ENCODE measurements at regions not wholly inside any gene's neighbourhood (a gene's known extent, or its start where the extent isn't known, plus 50 kb on each side); places are given as distances from the start of the nearest gene placed in this dataset.
"Not testable (repeated sequence)": the region's sequence is repeated elsewhere in the genome, so short reads cannot be mapped to it uniquely, and the experiment has no call there.

GRCh38 chr9:87781331-87781730, 55.4 kb downstream of the CTSL start:
- no peak overlapping the region for H3K27ac Mint-ChIP-seq
- no peaks in the 10 kb centered on the region for H3K4me1 Mint-ChIP-seq (ENCODE audit: low read depth)
- POLR2A ChIA-PET: no interaction called here
- H3K9me3 Mint-ChIP-seq: peaks cover 7% of the 10 kb centered on the region
- intact Hi-C loops (cut with micrococcal nuclease): no loop called here
- no peak for DNase-seq
- CTCF ChIA-PET: no interaction called here
- no peaks in the 10 kb centered on the region for H3K27me3 Mint-ChIP-seq
- no peaks in the 10 kb centered on the region for H3K36me3 Mint-ChIP-seq
- no peak overlapping the region for H3K4me3 Mint-ChIP-seq

- DNase-seq: no peak
- ChIA-PET POLR2A (no interaction called here), CTCF (interaction anchor here (1.2 kb wide), 1 partner anchor 352 kb away, joined by 3 read pairs; no protein-coding TSS in a partner anchor)
- peaks cover 10% of the 10 kb centered on the region for H3K4me1 Mint-ChIP-seq (ENCODE audit: low read depth)
- intact Hi-C loops (cut with micrococcal nuclease): no loop called here
- H3K27ac Mint-ChIP-seq: no peak overlapping the region
- no peak overlapping the region for H3K4me3 Mint-ChIP-seq
- H3K36me3 Mint-ChIP-seq: no peaks in the 10 kb centered on the region
- no peaks in the 10 kb centered on the region for H3K27me3 Mint-ChIP-seq
- peaks cover 7% of the 10 kb centered on the region for H3K9me3 Mint-ChIP-seq
These were observed 57.3 kb downstream of the CTSL start for GRCh38 chr9:87783180-87783579.

GRCh38 chr9:87785315-87785970, 59.5 kb downstream of the CTSL start:
- H3K27ac Mint-ChIP-seq; POLR2A ChIA-PET; intact Hi-C loops (cut with micrococcal nuclease); CTCF ChIA-PET; DNase-seq; H3K27me3 Mint-ChIP-seq; H3K4me3 Mint-ChIP-seq; H3K9me3 Mint-ChIP-seq; H3K36me3 Mint-ChIP-seq: not testable (repeated sequence)
- H3K4me1 Mint-ChIP-seq (ENCODE audit: low read depth): peaks cover 10% of the 10 kb centered on the region

GRCh38 chr9:87786423-87786822, 60.5 kb downstream of the CTSL start:
- Mint-ChIP-seq H3K9me3 (no peaks in the 10 kb centered on the region), H3K4me1 (ENCODE audit: low read depth) (peaks cover 10% of the 10 kb centered on the region), H3K4me3 (no peak overlapping the region), H3K27me3 (no peaks in the 10 kb centered on the region), H3K36me3 (no peaks in the 10 kb centered on the region), H3K27ac (no peak overlapping the region)
- intact Hi-C loops (cut with micrococcal nuclease): no loop called here
- peak; percentile 28 for DNase-seq
- POLR2A ChIA-PET: no interaction called here
- CTCF ChIA-PET: no interaction called here

DNA sequence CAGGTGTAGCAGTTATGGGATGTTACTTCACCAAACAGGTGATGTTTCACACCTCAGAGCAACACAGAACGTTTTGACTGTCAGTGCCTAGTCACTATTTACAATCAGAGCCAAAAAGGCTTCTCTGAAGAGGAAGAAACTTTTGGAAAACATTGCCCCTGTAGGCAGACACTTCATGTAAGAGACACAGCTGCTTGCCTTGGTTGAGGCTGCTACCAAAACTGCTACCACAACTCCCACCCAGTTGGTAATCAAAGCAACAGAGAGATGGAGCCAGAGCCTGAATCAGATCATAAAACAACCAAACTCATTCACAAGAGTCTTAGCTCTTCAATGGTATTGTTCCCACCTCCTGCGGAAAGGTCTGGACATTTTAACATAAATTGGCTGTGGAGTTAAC, 61.0 kb downstream of the CTSL start:
- POLR2A ChIA-PET: no interaction called here
- H3K9me3 Mint-ChIP-seq: no peaks in the 10 kb centered on the region
- CTCF ChIA-PET: no interaction called here
- no peak overlapping the region for H3K27ac Mint-ChIP-seq
- no peak for DNase-seq
- no peak overlapping the region for H3K4me3 Mint-ChIP-seq
- no peaks in the 10 kb centered on the region for H3K36me3 Mint-ChIP-seq
- intact Hi-C loops (cut with micrococcal nuclease): no loop called here
- peaks cover 12% of the 10 kb centered on the region for H3K4me1 Mint-ChIP-seq (ENCODE audit: low read depth)
- H3K27me3 Mint-ChIP-seq: no peaks in the 10 kb centered on the region

DNA sequence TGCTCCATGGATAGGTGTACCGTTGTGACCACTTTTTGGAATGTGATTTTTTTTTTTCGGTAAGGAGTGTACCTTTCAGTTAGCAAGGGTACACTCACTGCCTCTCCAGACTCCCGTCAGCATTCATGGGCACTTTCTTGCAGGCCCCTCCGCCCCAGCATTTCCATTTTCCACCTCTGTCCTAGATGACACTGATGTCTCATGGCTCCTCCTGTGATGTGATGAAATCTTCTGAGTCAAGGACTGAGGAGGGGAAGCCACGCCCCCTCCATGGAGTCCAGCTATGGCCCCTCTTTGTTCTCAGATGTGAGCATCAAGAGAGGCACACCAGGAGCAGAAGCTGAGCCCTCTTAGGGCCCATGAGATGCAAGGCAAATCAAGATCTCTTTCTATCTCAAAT, 61.8 kb downstream of the CTSL start:
- Mint-ChIP-seq H3K36me3 (no peaks in the 10 kb centered on the region), H3K9me3 (no peaks in the 10 kb centered on the region), H3K4me3 (no peak overlapping the region), H3K27ac (no peak overlapping the region), H3K4me1 (ENCODE audit: low read depth) (peaks cover 18% of the 10 kb centered on the region), H3K27me3 (no peaks in the 10 kb centered on the region)
- ChIA-PET CTCF (no interaction called here), POLR2A (no interaction called here)
- intact Hi-C loops (cut with micrococcal nuclease): no loop called here
- DNase-seq: no peak

- ChIA-PET POLR2A (interaction anchor here (1.2 kb wide), 2 partner anchors 19 to 67 kb away, joined by 4 to 5 read pairs; partner anchors contain the start of gene CTSL), CTCF (interaction anchor here (0.8 to 1.7 kb wide), 5 partner anchors 19 to 419 kb away, joined by 3 to 8 read pairs (median 4); partner anchors contain the start of gene CTSL)
- Mint-ChIP-seq H3K4me1 (ENCODE audit: low read depth) (peaks cover 46% of the 10 kb centered on the region), H3K4me3 (peak overlapping the region; percentile 4), H3K27ac (peak overlapping the region; percentile 75), H3K9me3 (no peaks in the 10 kb centered on the region), H3K36me3 (no peaks in the 10 kb centered on the region), H3K27me3 (no peaks in the 10 kb centered on the region)
- intact Hi-C loops (cut with micrococcal nuclease): loop anchor here (1.0 to 10.0 kb wide), 4 partner anchors 19 to 1438 kb away; partner anchors contain the start of gene TUT7
- DNase-seq: peak; percentile 83
These were observed 66.9 kb downstream of the CTSL start for GRCh38 chr9:87792831-87793288.

DNA sequence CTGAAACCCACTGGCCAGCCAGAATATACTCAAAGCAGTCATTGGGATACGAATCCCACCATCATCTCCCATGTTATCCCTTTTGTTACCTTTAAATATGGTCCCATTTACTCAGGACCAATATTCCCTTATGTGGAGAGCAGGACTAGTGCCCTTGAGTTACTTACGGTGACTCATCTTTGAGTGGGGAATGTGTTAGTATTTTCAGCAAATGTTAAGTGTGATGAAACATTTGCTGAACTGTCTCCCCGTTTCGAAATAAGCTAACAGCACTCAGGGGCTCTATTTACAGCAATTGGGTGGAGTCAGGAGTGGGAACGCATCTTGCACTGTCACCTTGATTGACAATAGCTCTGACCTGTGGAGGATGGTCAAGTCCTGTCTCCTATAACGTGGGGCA, 67.4 kb downstream of the CTSL start:
- H3K27ac Mint-ChIP-seq: peak overlapping the region; percentile 75
- POLR2A ChIA-PET: interaction anchor here (1.2 kb wide), 2 partner anchors 19 to 67 kb away, joined by 4 to 5 read pairs; partner anchors contain the start of gene CTSL
- H3K9me3 Mint-ChIP-seq: no peaks in the 10 kb centered on the region
- DNase-seq: no peak
- peaks cover 49% of the 10 kb centered on the region for H3K4me1 Mint-ChIP-seq (ENCODE audit: low read depth)
- H3K4me3 Mint-ChIP-seq: peak overlapping the region; percentile 4
- no peaks in the 10 kb centered on the region for H3K27me3 Mint-ChIP-seq
- intact Hi-C loops (cut with micrococcal nuclease): loop anchor here (1.0 to 10.0 kb wide), 3 partner anchors 19 to 1438 kb away; partner anchors contain the start of gene TUT7
- H3K36me3 Mint-ChIP-seq: no peaks in the 10 kb centered on the region
- CTCF ChIA-PET: interaction anchor here (0.8 to 1.7 kb wide), 5 partner anchors 19 to 419 kb away, joined by 3 to 8 read pairs (median 4); partner anchors contain the start of gene CTSL

DNA sequence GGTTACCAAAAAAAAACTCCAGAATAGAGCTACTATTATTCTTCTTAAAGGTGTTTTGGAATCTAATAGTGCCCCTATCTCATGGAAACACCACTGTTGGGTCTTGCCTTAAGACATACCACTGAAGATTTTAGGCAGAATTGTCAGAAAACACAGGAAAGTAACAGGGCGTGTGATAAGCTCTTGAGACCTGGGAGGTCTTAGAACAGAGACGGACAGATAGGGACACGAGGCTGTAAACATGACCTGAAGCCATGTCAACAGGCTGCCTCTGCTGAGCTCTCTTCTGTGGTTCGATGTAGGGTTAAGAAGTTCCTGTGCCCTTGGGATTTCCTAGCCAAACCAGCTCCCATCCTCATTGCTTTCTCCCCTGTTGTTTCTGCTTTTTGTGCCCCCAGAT, 69.3 kb downstream of the CTSL start:
- Mint-ChIP-seq H3K4me3 (no peak overlapping the region), H3K36me3 (no peaks in the 10 kb centered on the region), H3K27me3 (no peaks in the 10 kb centered on the region), H3K27ac (no peak overlapping the region), H3K4me1 (ENCODE audit: low read depth) (peaks cover 50% of the 10 kb centered on the region), H3K9me3 (no peaks in the 10 kb centered on the region)
- CTCF ChIA-PET: interaction anchor here (1.7 kb wide), 1 partner anchor 17 kb away, joined by 7 read pairs; no protein-coding TSS in a partner anchor
- no peak for DNase-seq
- POLR2A ChIA-PET: no interaction called here
- intact Hi-C loops (cut with micrococcal nuclease): loop anchor here (10.0 kb wide), 1 partner anchor 1440 kb away; the partner anchor contains the start of gene TUT7

DNA sequence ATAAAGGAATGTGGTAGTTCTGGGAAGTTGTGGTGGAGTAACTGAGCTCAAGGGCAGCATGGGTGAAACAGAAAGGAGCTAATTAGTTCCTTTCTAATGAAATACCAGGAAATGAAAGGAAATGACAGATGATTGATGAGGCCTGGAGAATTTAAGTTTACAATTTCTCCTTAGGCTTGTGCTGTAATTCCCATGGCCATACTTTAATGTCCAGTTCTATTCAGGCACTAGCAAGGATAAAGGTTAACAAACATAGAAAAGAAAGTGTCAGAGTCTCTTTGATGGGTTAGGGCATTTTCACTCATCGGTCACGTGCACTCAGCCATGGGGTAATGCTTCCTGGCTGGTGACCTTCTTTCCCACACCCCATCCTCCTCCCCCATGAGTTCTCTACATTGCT, 70.3 kb downstream of the CTSL start:
- Mint-ChIP-seq H3K27me3 (no peaks in the 10 kb centered on the region), H3K4me3 (no peak overlapping the region), H3K4me1 (ENCODE audit: low read depth) (peaks cover 50% of the 10 kb centered on the region), H3K27ac (no peak overlapping the region), H3K36me3 (no peaks in the 10 kb centered on the region), H3K9me3 (no peaks in the 10 kb centered on the region)
- ChIA-PET CTCF (interaction anchor here (1.7 kb wide), 1 partner anchor 16 kb away, joined by 7 read pairs; no protein-coding TSS in a partner anchor), POLR2A (no interaction called here)
- intact Hi-C loops (cut with micrococcal nuclease): loop anchor here (10.0 kb wide), 1 partner anchor 1441 kb away; the partner anchor contains the start of gene TUT7
- DNase-seq: no peak

- Mint-ChIP-seq H3K27me3 (no peaks in the 10 kb centered on the region), H3K9me3 (no peaks in the 10 kb centered on the region), H3K36me3 (no peaks in the 10 kb centered on the region), H3K4me3 (no peak overlapping the region), H3K4me1 (ENCODE audit: low read depth) (peaks cover 36% of the 10 kb centered on the region), H3K27ac (no peak overlapping the region)
- peak; percentile 32 for DNase-seq
- ChIA-PET POLR2A (no interaction called here), CTCF (no interaction called here)
- intact Hi-C loops (cut with micrococcal nuclease): loop anchor here (10.0 kb wide), 1 partner anchor 1444 kb away; the partner anchor contains the start of gene TUT7
These were observed 72.4 kb downstream of the CTSL start for GRCh38 chr9:87798261-87798833.

DNA sequence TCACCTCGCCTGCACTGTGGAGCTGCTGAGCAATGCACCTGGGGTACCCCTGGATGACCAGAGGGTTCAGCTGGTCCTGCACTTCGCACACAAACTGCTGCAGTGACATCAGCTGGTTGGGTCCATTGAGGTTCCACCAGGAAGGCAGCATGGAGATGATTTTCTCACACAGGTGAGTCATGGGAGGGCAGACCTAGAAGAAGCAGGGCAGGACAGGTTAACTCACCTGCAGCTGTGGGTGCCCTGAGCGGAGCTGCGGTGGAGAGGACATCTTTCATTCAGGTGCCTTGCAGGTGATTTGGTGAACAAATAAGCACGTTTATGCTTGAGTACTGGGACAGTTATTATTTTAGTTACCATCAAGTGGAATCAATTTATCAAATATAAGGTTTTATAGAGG, 73.6 kb downstream of the CTSL start:
- no peak for DNase-seq
- peaks cover 25% of the 10 kb centered on the region for H3K4me1 Mint-ChIP-seq (ENCODE audit: low read depth)
- ChIA-PET CTCF (no interaction called here), POLR2A (no interaction called here)
- peaks cover under 1% of the 10 kb centered on the region for H3K27me3 Mint-ChIP-seq
- no peak overlapping the region for H3K4me3 Mint-ChIP-seq
- H3K9me3 Mint-ChIP-seq: no peaks in the 10 kb centered on the region
- intact Hi-C loops (cut with micrococcal nuclease): loop anchor here (10.0 kb wide), 1 partner anchor 1445 kb away; the partner anchor contains the start of gene TUT7
- no peaks in the 10 kb centered on the region for H3K36me3 Mint-ChIP-seq
- no peak overlapping the region for H3K27ac Mint-ChIP-seq
